HG03558 (cell line): ENCODE measurements at regions not wholly inside any gene's neighbourhood (a gene's known extent, or its start where the extent isn't known, plus 50 kb on each side); places are given as distances from the start of the nearest gene placed in this dataset.

Source experiments
- ATAC-seq: cut with Tn5 transposase; IDR thresholded peaks from one replicate; pipeline ENCODE4 v1.9.1; 2021; ENCODE audit warnings: moderate number of reproducible peaks; ENCODE audit not compliant: unreplicated experiment; ENCODE audit errors: extremely low read depth

DNA sequence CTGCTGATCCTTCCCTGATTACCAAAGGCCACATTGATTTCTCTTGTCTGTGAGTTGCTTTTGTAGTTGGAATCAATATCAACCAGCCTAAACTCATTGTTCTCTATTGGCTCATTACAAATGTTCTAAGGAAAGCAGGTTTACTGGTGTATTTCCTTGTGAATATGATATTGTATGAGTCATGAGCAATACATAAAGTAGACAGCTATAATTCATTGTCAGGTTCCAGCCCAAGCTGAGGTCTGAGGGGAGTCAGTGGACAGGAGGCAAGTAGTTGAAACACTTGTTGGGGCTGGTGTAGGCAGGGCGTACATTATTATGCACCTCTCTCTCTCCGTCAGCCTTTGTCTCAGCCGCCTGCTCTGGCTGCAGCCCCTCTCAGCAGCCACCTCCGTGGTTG is 451.7 kb downstream of the IPMK start:
- ATAC-seq: no peak

DNA sequence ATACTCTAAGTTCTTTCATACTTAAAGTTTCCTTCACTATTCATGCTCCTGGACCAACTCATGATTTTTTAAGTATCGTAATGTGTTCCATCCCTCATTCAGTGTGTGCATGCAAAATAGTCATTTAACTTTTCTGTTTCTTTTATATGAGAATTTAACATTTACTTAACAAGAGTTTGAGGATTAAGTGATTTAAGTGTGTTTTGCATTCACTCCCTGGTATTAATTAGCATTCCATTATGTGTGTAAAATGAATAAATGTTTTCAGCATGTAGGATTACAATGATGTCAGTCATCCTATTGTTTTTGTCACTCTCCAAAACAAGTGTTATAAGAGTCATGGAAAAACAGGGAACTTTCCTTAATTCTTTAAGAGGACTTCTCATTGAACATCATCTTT is 457.7 kb downstream of the IPMK start:
- no peak for ATAC-seq

DNA sequence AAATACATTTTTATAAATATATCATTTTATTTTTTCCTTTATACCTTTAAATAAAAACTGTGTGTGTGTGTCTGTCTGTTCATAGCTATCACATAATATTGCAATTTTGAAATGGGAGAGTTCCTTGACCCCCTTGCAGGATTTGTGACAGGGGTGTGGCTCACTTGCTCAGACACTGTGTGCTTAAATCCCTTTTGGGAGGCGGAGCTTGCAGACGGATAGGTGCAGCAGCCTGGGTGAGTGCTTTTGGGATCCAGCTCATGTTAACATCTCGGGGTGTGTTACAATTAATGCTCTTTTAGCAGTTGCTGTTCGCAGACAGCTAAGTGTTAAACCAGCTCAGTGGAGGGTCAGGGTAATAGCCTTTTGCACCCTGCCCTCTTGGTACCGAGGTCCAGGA is 459.8 kb downstream of the IPMK start:
- no peak for ATAC-seq

DNA sequence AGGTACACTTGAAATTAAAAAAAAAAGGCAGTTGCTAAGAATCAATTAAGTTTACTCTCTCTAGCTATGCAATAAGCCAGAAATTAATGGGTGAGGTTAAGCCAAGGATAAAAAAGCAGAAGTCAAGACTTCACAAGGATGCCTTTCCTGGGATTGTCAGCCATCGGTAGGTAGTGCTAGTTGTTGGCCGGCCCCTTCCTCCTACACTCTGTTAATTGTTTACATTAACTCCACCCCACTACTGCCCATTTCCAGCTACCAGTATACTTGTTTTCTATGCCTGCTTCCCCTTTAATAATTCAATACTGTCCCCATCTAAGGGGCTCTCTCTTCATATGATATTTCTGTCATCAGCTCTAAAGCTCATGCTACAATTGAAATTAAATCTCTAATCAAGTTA is 461.0 kb downstream of the IPMK start:
- ATAC-seq: no peak

DNA sequence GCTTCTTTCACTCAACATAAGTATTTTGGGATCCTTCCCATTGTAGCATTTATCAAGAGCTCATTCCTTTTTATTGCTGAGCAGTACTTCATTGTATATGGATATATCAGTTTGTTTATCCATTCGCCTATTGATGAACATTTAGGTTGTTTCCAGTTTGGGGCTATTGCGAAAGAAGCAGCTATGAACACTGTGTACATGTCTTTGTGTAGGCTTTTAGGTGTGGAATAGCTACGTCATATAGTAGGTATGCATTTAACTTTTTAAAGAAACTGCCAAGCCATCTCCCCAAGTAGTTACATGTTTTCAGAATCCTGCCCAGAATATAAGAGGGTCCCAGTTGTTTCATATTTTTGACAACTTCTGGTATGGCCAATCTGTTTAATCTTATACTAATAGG is 468.1 kb downstream of the IPMK start:
- ATAC-seq: no peak

DNA sequence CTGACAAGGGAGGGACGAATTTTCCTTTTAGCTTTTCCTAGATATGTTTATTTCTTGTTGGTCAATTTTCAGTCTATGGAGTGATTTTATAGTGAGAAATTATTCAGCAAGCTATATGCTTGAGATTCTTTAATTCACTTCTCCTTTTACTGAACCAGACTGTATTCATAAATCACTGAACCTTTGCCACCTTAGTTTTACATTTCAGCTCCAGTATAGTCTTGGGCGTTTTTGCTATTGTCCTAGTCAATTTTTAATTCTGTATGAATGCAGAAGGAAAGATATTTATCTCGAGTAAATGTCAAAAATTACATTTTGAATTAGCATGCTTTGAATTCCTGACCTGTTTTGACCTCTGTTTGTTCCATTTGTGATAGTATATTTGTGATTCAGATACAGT is 468.9 kb downstream of the IPMK start:
- no peak for ATAC-seq

DNA sequence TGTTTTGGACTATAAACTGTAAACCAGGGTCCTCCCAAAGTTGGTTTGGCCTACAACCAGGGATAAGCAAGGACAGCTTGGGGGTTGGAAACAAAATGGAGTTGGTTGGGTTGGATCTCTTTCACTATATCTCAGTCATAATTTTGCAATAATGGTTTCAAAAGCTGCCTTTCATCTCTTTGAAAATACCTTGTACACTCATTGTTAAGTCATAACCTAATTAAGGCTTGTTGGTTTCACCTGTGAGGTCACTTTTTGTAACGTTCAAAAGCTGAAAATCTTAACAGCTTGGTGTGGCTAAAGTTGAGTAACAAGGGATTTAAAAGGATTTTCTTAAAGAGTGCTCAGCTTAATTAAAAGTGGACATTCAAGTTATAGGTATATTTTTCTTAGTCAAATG is 476.1 kb downstream of the IPMK start:
- no peak for ATAC-seq

DNA sequence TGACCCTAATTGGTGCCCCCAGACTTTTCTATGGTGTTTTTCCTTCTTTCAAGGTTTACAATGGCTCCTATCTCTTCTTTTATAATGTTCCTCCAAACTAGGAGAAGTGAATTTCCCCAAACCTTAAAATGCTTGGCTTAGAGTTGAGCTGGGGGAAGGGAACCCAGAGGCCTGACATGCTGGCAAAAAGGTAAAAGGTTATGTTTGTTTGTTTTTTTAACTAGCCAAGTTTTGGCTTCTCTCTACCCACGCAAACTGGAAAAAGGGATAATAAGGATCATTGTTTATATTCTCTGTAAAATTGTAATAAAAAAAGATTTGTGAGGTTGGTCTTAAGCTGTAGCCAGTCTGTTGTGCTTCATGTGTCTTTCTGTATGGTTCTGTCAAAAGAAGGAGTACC is 477.0 kb downstream of the IPMK start:
- ATAC-seq: no peak

DNA sequence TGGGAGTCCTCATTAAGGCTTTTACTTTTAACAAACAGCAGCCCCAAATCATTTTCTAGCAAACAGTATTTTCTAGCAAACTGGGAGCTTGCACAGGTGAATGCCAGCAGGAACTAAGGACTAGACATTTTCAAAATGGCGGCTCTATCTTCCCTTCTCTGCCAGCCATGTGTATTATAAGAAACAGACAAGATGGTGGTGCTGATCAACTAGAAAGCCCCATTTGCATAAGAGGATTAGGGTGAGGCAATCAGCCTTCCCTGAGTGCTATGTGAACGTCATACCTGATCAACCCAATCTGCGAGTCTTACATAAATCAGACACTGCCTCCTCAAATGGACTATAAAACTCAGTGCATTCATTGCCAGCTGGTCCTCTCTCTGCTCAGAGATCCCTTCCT is 479.6 kb downstream of the IPMK start:
- ATAC-seq: no peak

DNA sequence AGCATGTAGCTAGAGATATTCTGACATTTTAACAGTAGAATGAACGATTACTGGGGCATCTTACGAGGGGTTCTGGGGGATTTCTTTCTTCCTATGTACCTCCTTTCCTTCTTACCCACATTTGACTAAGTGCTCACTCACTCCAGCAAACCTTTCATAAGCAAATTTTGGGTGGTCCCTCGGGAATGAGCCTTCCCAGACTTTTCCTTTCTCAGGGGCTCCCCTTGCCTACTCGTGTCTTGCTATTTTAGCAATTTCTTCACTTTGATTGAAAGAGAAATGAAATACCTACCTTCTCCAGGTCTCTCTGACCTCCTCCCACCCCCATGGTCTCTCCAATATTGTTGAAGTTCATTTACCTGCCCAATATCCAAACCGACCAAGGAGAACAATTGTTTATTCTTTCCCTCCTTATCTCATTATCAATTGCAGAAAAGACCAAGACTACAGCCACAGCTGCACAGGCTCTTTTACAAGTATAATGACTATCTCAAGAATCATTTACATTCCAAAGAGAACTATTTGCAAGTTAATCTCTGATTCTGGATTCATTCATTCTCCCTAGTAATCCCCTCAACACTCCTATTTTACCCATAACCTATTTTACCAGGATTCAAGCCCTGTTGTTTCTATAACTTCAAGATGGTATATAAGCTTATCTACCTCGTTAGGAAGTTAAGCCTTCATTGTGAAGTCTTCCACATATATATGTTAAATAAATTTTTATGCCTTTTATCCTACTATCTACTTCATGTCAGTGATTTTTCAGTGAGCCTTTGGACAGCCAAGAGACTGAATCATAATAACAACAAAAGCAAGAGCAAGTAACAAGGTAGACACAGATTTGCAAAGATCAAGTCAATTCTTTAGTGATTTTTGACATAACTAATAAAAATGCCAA is 480.6 kb downstream of the IPMK start:
- ATAC-seq: no peak

DNA sequence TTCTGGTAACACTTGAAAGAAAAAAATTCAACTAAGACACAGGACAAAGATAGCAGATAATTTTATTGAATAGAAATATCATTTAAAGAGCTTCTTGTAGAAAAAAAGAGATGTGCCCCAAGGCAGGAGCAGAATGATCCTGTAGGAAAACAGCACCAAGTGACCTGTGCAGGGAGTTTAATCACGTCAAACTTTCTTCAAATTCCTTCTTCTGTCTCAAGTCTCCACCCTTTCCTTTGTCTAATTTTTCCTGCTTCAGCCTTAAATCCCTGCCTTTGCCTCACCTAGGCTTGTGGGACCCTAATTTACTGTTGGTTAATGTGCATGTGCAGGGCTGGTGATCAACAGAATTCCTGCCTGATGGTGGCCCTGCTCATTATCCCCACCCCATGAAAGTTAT is 481.4 kb downstream of the IPMK start:
- ATAC-seq: no peak

DNA sequence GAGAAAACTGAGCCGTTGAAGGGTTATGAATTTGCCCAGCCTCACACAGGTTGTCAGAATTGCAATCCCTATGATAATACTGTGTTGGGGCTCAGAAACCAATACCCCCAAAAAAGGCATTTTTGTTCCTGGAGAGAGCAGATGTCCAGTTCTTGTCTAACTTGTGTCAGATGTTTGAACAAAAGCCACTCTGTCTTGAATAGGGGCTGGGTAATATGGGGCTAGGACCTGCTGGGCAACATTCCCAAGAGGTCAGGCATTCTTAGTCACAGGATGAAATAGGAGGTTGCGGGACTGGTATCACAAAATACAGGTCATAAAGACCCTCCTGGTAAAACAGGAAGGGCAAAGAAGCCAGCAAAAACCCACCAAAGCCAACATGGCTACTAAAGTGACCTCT is 482.1 kb downstream of the IPMK start:
- no peak for ATAC-seq

DNA sequence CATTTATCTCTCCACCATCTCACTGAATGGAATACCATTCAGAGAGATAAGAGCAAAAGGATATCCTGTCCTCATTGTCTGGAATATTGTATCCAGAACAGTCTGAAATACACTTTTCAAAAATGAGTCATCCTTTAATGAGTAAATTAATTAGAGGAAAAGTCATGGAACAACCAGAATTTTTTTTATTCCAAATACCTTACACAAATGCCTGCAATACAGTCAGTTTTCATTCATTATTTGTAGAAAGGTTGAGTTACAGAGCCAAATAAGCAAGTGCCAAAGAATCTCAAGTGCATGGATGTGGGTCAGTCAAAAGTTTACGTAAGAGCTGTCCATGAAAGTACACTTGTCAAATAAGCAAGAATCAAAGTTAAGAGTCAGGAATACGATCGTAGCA is 482.6 kb downstream of the IPMK start:
- ATAC-seq: no peak

DNA sequence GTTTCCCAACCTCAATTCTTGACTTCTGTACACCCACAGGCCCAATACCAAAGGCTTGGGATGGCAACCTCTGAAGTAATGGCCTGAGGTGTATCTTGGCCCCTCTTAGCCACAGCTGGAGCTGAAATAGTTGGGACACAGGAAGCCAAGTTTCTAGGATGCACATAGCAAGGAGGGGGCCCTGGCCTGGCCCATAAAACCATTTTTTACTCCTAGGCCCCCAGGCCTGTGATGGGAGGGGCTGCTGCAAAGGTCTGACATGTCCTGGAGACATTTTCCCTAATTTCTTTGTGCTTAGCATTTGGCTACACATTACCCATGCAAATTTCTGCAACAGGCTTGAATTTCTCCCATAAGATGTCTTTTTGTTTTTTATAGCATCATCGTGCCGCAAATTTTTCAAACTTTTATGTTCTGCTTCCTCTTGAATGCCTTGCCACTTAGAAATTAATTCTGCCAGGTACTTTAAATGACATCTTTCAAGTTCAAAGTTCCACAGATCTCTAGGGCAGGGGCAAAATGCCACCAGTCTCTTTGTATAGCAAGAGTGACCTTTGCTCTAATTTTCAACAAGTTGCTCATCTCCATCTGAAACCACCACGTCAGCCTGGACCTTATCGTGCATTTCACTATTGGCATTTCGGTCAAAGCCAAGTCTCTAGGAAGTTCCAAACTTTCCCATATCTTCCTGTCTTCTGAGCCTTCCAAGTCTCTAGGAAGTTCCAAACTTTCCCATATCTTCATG is 490.8 kb downstream of the IPMK start:
- no peak for ATAC-seq

DNA sequence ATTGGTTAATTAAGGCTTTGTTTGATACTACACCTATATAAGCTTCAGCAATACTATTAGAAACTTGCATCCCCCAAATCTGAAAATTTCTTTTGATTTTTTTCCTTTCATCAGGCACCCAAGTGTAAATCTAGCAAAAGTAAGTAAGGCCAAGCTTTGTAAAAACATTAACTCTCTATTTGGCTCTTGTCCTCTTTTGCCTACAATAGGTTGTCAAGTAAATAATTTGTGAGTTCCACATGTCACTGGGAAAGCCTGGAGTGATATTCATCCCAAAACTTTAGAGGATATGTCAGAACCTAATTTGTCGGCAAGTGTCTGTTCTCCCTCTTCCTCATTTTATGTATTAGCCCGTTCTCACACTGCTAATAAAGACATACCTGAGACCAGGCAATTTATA is 492.4 kb downstream of the IPMK start:
- ATAC-seq: no peak

DNA sequence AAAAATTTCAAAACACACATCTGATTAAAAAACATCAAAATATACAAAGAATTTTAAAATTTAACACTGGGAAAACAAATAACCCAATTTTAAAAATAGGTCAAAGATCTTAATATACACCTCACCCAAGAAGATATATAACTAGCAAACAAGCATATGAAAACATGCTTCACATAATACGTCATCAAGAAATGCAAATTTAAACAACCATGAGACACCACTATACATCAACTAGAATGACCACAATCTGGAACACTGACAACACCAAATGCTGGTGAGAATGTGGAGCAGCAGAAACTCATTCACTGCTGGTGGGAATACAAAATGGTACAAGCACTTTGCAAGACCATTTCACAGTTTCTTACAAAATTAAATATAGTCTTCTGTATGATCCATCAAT is 498.4 kb downstream of the IPMK start:
- no peak for ATAC-seq

DNA sequence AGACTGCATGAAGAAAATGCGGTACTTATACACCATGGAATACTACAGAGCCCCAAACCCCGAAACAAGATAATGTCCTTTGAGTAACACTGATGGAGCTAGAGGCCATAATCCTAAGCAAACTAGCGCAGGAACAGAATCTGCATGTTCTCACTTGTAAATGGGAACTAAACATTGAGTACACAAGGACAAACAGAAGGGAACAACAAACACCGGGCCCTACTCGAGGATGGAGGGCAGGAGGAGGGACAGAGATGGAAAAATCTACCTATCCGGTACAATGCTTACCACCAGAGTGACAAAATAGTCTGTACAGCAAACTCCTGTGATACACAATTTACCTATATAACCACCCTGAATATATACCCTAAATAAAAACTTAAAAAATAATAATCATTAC is 507.9 kb downstream of the IPMK start:
- no peak for ATAC-seq

DNA sequence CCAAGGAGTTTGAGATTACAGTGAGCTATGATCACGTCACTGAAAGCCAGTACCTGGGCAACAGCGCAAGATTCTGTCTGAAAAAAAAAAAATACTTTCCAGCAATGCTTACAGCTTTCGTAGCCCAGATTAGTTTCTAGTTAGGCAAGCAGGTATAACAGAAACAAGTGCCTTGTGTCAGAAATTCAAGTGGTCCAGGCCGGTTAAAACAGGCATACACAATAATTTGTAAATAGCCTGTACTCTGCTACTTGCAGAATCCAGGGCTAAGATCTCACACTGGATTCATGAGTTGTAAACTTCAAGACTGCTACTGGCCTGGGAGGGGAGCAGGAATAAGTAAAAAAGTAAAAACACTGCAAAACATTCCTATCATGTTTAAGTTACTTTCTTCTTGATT is 512.9 kb downstream of the IPMK start:
- ATAC-seq: no peak

DNA sequence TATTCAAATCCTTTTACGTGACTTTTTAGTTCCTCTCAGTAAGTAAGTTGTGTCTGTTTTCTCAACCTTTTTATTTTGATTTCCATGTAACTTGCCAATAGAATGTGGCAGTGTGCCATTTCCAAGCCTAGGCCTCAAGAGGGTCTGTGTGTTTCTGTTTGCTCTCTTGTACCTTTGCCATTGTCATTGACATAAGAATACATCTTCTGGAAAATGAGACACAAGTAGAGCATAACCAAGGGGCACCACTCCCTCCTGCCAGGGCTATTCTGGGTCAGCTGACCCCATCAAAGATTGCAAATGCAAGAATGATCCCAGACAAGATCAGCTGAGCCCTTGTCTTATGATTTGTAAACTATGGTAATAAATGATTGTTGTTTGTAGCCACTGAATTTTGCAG is 524.0 kb downstream of the IPMK start:
- ATAC-seq: no peak

DNA sequence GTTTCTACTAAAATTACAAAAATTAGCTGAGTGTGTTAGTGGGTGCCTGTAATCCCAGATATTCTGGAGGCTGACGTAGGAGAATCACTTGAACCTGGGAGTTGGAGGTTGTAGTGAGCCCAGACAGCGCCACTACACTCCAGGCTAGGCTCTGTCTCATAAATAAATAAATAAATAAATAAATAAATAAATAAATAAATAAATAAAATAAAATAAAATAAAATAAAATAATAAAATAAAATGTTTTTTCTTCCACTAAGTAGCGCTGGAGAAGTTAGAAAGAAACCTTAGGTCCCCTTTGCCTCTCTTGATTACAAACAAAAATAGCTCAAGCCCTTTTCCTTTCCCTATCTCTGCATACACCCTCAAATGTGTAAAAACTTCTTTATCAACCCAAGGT is 525.9 kb downstream of the IPMK start:
- ATAC-seq: no peak

DNA sequence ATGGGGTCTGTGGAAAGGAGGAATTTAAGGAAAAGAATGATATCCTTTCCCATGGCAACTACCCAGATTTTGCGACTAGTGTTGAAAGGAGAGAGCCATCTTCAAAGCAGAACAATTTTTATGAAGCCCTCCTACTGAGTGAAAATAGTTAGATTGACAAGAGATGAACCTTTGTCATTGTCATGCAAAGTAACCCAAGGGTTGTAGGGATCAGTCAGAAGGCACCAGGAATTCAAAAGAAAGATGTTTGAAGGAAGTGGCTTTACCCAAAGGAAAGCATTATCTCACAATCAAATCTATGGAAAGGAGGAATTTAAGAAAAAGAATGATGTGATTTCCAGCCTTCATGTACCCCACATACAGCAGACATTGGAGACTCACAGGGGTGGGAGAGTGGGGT is 544.4 kb downstream of the IPMK start:
- no peak for ATAC-seq

DNA sequence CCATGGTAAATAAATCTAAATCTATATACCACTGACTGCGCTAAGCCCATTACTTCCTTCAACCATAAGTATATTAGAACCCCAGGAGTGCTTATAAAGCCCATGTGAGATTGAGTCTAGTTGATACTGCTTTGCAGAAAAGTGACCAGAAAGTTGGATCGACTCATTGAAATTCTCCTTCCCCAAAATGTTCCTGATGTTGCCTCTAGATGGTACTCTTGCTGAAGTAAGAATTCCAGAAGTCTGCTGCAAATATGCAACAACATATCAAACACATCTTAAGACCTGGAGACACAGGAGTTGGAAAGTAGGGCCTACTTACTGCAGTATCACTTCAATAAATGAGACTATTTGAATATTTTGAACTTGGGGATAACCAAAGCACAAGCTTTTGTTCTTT is 550.8 kb downstream of the IPMK start:
- no peak for ATAC-seq
